A549 (cell line): ENCODE measurements at regions not wholly inside any gene's neighbourhood (a gene's known extent, or its start where the extent isn't known, plus 50 kb on each side); places are given as distances from the start of the nearest gene placed in this dataset.
A peak's percentile ranks its signal among the peaks of the same experiment; 100 is the strongest.
"Not testable (repeated sequence)": the region's sequence is repeated elsewhere in the genome, so short reads cannot be mapped to it uniquely, and the experiment has no call there.

Experiments
- ATAC-seq, 2 experiments: fragments of 200-7000 bp in 1 of 2; fragments of >200 bp in 1 of 2; cut with Nextera tagmentation in 1 of 2; cut with Tn5 transposase in 1 of 2; 3 replicates each; pipeline versions ENCODE4 v1.8.0 to v1.9.1; 2018 to 2020; ENCODE audit warnings: mild to moderate bottlenecking in 1 of 2, moderate library complexity in 1 of 2
- CTCF ChIA-PET: fragments of 300-600 bp; sonication (Branson Sonifier 250); formaldehyde crosslinking; extraction: SDS; loops from one replicate; lab custom pipeline; 2021; ENCODE audit warnings: antibody characterized with exemption, inconsistent platforms; lab: Yijun Ruan, JAX
- POLR2A ChIA-PET: fragments of 350-600 bp; formaldehyde crosslinking; extraction: SDS; loops from one replicate; lab custom pipeline; 2021; ENCODE audit warnings: antibody characterized with exemption, inconsistent platforms; lab: Yijun Ruan, JAX
- DNase-seq, 2 experiments: peaks; one replicate each; pipeline versions ENCODE4 v3.0.0 to v3.0.0-alpha.2; 2011 to 2016; ENCODE audit warnings: low read depth in 1 of 2, low spot score in 1 of 2
- FAIRE-seq: peaks from 2 replicates; lab custom pipeline; 2011; peaks lifted over from hg19 to GRCh38; lab: Jason Lieb, UNC
- H3K27ac ChIP-seq, 2 experiments: fragments of >200 bp; sonication (Bioruptor Twin); formaldehyde crosslinking; 3 replicates each; pipeline ENCODE4 v1.5.1; 2016 to 2017
- H3K4me1 ChIP-seq: fragments of >200 bp; sonication (Bioruptor Twin); formaldehyde crosslinking; 3 replicates; pipeline ENCODE4 v1.6.1; 2016
- H3K4me2 ChIP-seq: fragments of >200 bp; sonication (Bioruptor Twin); formaldehyde crosslinking; 3 replicates; pipeline ENCODE4 v1.6.1; 2016
- H3K4me3 ChIP-seq: fragments of >200 bp; sonication (Bioruptor Twin); formaldehyde crosslinking; 3 replicates; pipeline ENCODE4 v1.5.1; 2016
- H3K9me3 ChIP-seq: fragments of >200 bp; sonication (Bioruptor Twin); formaldehyde crosslinking; 3 replicates; pipeline ENCODE4 v1.6.1; 2016
- ESRRA ChIP-seq: fragments of 150-350 bp; IDR thresholded peaks from 2 replicates; pipeline ENCODE4 v1.6.1; 2014; ENCODE audit warnings: mild to moderate bottlenecking, low read length, borderline replicate concordance
- FOSL2 ChIP-seq, 2 experiments: fragments of 450-650 bp in 1 of 2; fragments of >200 bp in 1 of 2; sonication (Bioruptor Twin) in 1 of 2; formaldehyde crosslinking; IDR thresholded peaks; 2 replicates each; pipeline versions ENCODE4 v1.5.0 to v1.6.1; 2016 to 2020; ENCODE audit warnings: mild to moderate bottlenecking in 1 of 2, moderate library complexity in 1 of 2
- FOXS1 ChIP-seq: fragments of 250-450 bp; sonication (Bioruptor Pico); IDR thresholded peaks from 2 replicates; pipeline ENCODE4 v1.5.0; 2020; ENCODE audit warnings: mild to moderate bottlenecking, moderate library complexity
- HDAC2 ChIP-seq: fragments of 200-600 bp; sonication (generic); IDR thresholded peaks from 2 replicates; pipeline ENCODE4 v1.6.1; 2016
- HEYL ChIP-seq: fragments of 250-450 bp; sonication (Bioruptor Pico); IDR thresholded peaks from 2 replicates; pipeline ENCODE4 v1.8.0; 2021; ENCODE audit warnings: mild to moderate bottlenecking, moderate library complexity
- HOXB5 ChIP-seq: fragments of 250-450 bp; sonication (Bioruptor Pico); IDR thresholded peaks from 2 replicates; pipeline ENCODE4 v1.5.0; 2020; ENCODE audit warnings: mild to moderate bottlenecking, moderate library complexity
- NFE2L2 ChIP-seq: fragments of 150-350 bp; conservative IDR thresholded peaks from 2 replicates; pipeline ENCODE4 v1.6.1; 2014; ENCODE audit warnings: low read length
- RAD21 ChIP-seq, 2 experiments: fragments of >200 bp in 1 of 2; sonication (Bioruptor Twin) in 1 of 2; formaldehyde crosslinking in 1 of 2; IDR thresholded peaks in 1 of 2; conservative IDR thresholded peaks in 1 of 2; 2 replicates in 1 of 2; 3 replicates in 1 of 2; pipeline ENCODE4 v1.6.1; 2012 to 2018; ENCODE audit warnings: inconsistent platforms in 1 of 2
- SREBF2 ChIP-seq: fragments of 450-650 bp; IDR thresholded peaks from 2 replicates; pipeline ENCODE4 v1.6.1; 2014; ENCODE audit warnings: mild to moderate bottlenecking, moderate library complexity
- ZNF302 ChIP-seq: fragments of 250-450 bp; sonication (Bioruptor Pico); IDR thresholded peaks from 2 replicates; pipeline ENCODE4 v1.9.0; 2021; ENCODE audit warnings: inconsistent platforms, mild to moderate bottlenecking, moderate library complexity
- WGBS: methylation state at CpG from one replicate; pipeline ENCODE4 v1.1.6; 2017; ENCODE audit errors: missing lambda C conversion rate; 5-methylcytosine and 5-hydroxymethylcytosine counted together
- TF ChIP-seq, protein P1 (sequence below): IDR thresholded peaks from 2 replicates; pipeline ENCODE4 v1.6.1; 2012; ENCODE audit warnings: low read depth, borderline replicate concordance
- TF ChIP-seq, protein P2 (sequence below): fragments of >200 bp; sonication (Bioruptor Twin); formaldehyde crosslinking; IDR thresholded peaks from 3 replicates; pipeline ENCODE4 v1.5.1; 2016
- TF ChIP-seq, protein P3 (sequence below): fragments of 200-600 bp; sonication (generic); IDR thresholded peaks from 2 replicates; pipeline ENCODE4 v1.6.1; 2016; ENCODE audit warnings: antibody characterized with exemption, mild to moderate bottlenecking, moderate library complexity

DNA sequence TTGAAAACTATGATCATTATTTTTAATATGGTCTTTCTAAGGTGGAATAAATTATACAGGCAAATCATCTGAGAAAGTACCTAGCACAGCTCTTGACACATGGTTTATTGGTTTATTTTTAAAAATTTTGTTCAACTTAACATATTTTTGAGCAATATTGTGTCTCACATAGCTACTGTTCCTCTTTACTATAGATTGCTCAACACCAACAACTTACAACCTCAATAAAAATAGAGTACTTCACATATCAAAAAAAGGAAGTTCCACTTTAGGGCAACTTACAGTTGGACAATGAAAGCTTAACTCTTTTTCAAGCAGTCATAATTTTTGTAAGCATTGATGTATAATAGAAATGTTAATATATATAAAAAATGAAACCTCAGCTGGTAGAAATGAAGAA is 440.9 kb upstream of the UBE2E3 start:
- ChIA-PET CTCF (no interaction called here), POLR2A (no interaction called here)
- Histone ChIP-seq H3K9me3 (no peaks in the 10 kb centered on the region), H3K27ac (no peak overlapping the region), H3K4me2 (no peak overlapping the region), H3K4me3 (no peak overlapping the region), H3K4me1 (no peaks in the 10 kb centered on the region)
- ATAC-seq (no peak), FAIRE-seq (no peak), DNase-seq (no peak)
- TF ChIP-seq FOXS1, result no peak
- no peak for TF ChIP-seq RAD21 (conservative IDR thresholded peaks at IDR 0.05 in 1 of 2, IDR thresholded peaks at IDR 0.05 in 1 of 2)
- TF ChIP-seq SREBF2, result no peak

DNA sequence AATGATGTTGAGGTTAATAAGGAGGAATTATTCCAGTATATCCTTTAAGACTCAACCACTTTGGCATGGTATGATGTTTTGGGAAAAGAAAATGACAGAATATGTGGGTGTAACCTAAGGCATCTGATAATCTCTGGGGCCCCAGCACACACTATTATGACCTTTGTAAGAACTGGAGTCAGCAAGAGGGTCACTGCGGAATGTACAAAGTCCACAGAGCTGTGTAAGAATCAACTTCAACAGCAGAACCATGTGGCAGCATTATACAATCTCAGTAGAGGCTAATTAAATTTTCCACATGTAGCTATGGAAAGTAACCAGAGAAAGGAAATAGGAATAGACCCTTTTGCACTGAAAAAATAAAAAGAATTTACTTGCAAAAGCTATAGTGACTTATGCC is 445.1 kb upstream of the UBE2E3 start:
- Histone ChIP-seq H3K4me2 (no peak overlapping the region), H3K4me1 (no peaks in the 10 kb centered on the region), H3K27ac (no peak overlapping the region), H3K4me3 (no peak overlapping the region), H3K9me3 (no peaks in the 10 kb centered on the region)
- WGBS, result 86% methylated on average over 1 of the region's 1 CpG
- FAIRE-seq, result no peak
- CTCF ChIA-PET, result no interaction called here
- POLR2A ChIA-PET, result no interaction called here
- no peak for DNase-seq
- TF ChIP-seq HEYL (no peak), ESRRA (no peak)
- TF ChIP-seq, protein P1, sequence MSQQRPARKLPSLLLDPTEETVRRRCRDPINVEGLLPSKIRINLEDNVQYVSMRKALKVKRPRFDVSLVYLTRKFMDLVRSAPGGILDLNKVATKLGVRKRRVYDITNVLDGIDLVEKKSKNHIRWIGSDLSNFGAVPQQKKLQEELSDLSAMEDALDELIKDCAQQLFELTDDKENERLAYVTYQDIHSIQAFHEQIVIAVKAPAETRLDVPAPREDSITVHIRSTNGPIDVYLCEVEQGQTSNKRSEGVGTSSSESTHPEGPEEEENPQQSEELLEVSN, result no peak
- no peak for ATAC-seq

DNA sequence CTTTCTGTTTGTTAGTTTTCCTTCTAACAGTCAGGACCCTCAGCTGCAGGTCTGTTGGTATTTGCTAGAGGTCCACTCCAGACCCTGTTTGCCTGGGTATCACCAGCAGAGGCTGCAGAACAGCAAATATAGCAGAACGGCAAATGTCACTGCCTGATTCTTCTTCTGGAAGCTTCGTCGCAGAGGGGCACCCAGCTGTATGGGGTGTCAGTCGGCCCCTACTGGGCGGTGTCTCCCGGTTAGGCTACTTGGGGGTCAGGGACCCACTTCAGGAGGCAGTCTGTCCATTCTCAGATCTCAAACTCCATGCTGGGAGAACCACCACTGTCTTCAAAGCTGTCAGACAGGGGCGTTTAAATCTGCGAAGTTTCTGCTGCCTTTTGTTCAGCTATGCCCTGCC is 448.6 kb upstream of the UBE2E3 start:
- CTCF ChIA-PET, result interaction anchor here (0.6 kb wide), 1 partner anchor 307 kb away, joined by 5 read pairs; no protein-coding TSS in a partner anchor
- H3K4me3 ChIP-seq, H3K9me3 ChIP-seq, FAIRE-seq, DNase-seq, H3K4me1 ChIP-seq, ATAC-seq, POLR2A ChIA-PET, H3K27ac ChIP-seq, H3K4me2 ChIP-seq: not testable (repeated sequence)
- WGBS, result 77% methylated on average over 7 of the region's 8 CpGs

DNA sequence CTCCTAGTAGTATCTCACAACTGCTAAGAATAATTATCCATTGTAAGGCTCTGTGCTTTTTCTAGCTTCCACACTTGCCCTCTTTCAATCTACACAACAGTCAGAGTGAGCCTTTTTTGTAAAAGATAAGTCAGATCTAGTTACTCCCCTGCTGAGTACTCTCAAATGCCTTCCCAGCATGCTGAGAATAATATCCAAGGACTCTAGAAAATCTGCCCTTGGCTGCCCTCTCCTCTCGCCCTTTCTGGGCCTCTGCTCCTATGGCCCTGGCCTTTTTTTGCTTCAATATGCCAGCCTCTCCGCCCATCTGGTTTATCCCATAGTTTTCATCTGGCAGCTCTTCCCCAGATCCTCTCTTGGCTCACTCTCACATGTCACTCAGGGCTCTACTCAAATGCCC is 455.9 kb upstream of the UBE2E3 start:
- DNase-seq (no peak), FAIRE-seq (no peak), ATAC-seq (no peak)
- 95% methylated on average over 2 of the region's 2 CpGs for WGBS
- H3K9me3 ChIP-seq, result no peaks in the 10 kb centered on the region
- POLR2A ChIA-PET, result no interaction called here
- H3K4me2 ChIP-seq, result peak overlapping the region; percentile 57; the same call in 2 of the 3 replicates
- H3K4me1 ChIP-seq, result peaks cover 39% of the 10 kb centered on the region
- peak overlapping the region in 1 of 2 experiments; percentile 47; a peak in 2 of 6 replicates for H3K27ac ChIP-seq
- no peak overlapping the region for H3K4me3 ChIP-seq
- CTCF ChIA-PET, result no interaction called here
- TF ChIP-seq ZNF302 (CRISPR knock-in tag) (no peak), NFE2L2 (no peak), HDAC2 (no peak)
- TF ChIP-seq, protein P2, sequence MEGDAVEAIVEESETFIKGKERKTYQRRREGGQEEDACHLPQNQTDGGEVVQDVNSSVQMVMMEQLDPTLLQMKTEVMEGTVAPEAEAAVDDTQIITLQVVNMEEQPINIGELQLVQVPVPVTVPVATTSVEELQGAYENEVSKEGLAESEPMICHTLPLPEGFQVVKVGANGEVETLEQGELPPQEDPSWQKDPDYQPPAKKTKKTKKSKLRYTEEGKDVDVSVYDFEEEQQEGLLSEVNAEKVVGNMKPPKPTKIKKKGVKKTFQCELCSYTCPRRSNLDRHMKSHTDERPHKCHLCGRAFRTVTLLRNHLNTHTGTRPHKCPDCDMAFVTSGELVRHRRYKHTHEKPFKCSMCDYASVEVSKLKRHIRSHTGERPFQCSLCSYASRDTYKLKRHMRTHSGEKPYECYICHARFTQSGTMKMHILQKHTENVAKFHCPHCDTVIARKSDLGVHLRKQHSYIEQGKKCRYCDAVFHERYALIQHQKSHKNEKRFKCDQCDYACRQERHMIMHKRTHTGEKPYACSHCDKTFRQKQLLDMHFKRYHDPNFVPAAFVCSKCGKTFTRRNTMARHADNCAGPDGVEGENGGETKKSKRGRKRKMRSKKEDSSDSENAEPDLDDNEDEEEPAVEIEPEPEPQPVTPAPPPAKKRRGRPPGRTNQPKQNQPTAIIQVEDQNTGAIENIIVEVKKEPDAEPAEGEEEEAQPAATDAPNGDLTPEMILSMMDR, result no peak
- TF ChIP-seq, all 56 proteins: peak for 0

DNA sequence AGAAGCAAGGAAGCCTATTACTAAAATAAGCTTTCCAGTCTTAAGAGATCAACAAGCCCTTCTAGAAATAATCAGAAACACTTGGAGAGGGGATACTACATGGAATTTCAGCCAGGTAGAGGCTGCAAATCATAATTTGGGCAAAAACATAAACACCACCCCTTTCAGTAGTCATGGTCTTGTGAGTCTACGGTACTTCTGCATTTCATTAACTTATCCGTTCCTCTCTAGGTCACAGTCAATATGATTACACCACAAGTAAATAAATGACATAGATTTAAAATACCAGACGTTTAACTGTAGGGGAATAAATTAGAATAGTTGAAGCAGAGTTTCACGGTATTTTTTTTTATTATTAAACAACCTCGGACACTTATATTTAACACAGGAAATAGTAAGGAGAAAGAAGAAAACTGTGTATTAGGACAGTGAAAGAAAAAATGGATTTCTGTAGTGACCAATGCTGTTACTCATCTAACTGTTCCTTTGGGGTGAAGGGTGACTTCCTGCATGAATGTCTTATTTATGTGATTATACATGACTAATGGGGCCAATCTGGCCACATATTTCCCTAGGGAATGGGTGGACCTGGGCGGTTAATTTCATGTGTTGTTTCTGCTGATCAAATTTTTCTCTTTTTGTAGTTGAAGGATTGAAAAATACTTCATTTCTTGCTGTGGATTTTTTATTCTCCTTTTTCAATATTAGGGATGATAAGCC is 456.6 kb upstream of the UBE2E3 start:
- DNase-seq, result peak; percentile 6 to 35
- H3K27ac ChIP-seq, result peak overlapping the region in 1 of 2 experiments; percentile 64; a peak in 3 of 6 replicates

More for the DNA sequence above, 456.6 kb upstream of the UBE2E3 start:
- ATAC-seq (peak; percentile 32 to 51; a peak in 3 of 6 replicates), FAIRE-seq (no peak)
- Histone ChIP-seq H3K4me1 (peaks cover 47% of the 10 kb centered on the region), H3K4me3 (no peak overlapping the region), H3K9me3 (no peaks in the 10 kb centered on the region; the same call in 2 of the 3 replicates), H3K4me2 (peak overlapping the region; percentile 57)
- TF ChIP-seq FOSL2 (IDR thresholded peaks at IDR 0.05) (no peak), FOSL2 (CRISPR knock-in tag; IDR thresholded peaks at IDR 0.05) (peak; percentile 45; the same call in 1 of the 2 replicates), HOXB5 (no peak)
- TF ChIP-seq, protein P3, sequence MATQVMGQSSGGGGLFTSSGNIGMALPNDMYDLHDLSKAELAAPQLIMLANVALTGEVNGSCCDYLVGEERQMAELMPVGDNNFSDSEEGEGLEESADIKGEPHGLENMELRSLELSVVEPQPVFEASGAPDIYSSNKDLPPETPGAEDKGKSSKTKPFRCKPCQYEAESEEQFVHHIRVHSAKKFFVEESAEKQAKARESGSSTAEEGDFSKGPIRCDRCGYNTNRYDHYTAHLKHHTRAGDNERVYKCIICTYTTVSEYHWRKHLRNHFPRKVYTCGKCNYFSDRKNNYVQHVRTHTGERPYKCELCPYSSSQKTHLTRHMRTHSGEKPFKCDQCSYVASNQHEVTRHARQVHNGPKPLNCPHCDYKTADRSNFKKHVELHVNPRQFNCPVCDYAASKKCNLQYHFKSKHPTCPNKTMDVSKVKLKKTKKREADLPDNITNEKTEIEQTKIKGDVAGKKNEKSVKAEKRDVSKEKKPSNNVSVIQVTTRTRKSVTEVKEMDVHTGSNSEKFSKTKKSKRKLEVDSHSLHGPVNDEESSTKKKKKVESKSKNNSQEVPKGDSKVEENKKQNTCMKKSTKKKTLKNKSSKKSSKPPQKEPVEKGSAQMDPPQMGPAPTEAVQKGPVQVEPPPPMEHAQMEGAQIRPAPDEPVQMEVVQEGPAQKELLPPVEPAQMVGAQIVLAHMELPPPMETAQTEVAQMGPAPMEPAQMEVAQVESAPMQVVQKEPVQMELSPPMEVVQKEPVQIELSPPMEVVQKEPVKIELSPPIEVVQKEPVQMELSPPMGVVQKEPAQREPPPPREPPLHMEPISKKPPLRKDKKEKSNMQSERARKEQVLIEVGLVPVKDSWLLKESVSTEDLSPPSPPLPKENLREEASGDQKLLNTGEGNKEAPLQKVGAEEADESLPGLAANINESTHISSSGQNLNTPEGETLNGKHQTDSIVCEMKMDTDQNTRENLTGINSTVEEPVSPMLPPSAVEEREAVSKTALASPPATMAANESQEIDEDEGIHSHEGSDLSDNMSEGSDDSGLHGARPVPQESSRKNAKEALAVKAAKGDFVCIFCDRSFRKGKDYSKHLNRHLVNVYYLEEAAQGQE, result no peak
- ChIA-PET POLR2A (no interaction called here), CTCF (interaction anchor here (1.1 kb wide), 1 partner anchor 16 kb away, joined by 3 read pairs; no protein-coding TSS in a partner anchor)
- 24% methylated on average over 6 of the region's 6 CpGs for WGBS
